ENCODE measurements at regions not wholly inside any gene's neighbourhood (a gene's known extent, or its start where the extent isn't known, plus 50 kb on each side); places are given as distances from the start of the nearest gene placed in this dataset.

- H3K27ac ChIP-seq (ENCODE audit: low read depth) = no peak overlapping the region
- H3K27me3 Mint-ChIP-seq (ENCODE audit: insufficient read depth, low read depth, poor library complexity) = no peaks in the 10 kb centered on the region
- H3K27ac Mint-ChIP-seq = no peak overlapping the region
- H2AFZ ChIP-seq = no peak overlapping the region; the same call in 1 of the 2 replicates
- no peak overlapping the region for H3K4me3 ChIP-seq
- H3K27me3 ChIP-seq (ENCODE audit: insufficient read depth) = no peaks in the 10 kb centered on the region
- no peaks in the 10 kb centered on the region for H3F3A ChIP-seq (replicated peaks; ENCODE audit: low read depth)
- no peaks in the 10 kb centered on the region for H3K9me2 ChIP-seq (ENCODE audit: insufficient read depth)
- H3K4me3 Mint-ChIP-seq = no peak overlapping the region
- H3K4me1 Mint-ChIP-seq = no peaks in the 10 kb centered on the region
- DNase-seq (ENCODE audit: low spot score) (no peak), ATAC-seq (no peak)
- H3K79me2 ChIP-seq (replicated peaks; ENCODE audit: insufficient read depth) = no peaks in the 10 kb centered on the region
- no peaks in the 10 kb centered on the region for H4K20me1 ChIP-seq (replicated peaks; ENCODE audit: insufficient read depth)
- no peaks in the 10 kb centered on the region for H3K36me3 ChIP-seq (ENCODE audit: insufficient read depth)
- H3K9me3 Mint-ChIP-seq = no peaks in the 10 kb centered on the region; the same call in 2 of the 3 replicates
- H3K36me3 Mint-ChIP-seq (ENCODE audit: low read depth) = no peaks in the 10 kb centered on the region
- H3K4me2 ChIP-seq = no peak overlapping the region
- no peaks in the 10 kb centered on the region for H3K4me1 ChIP-seq (ENCODE audit: insufficient read depth)
- no peak for TF ChIP-seq JUNB (IDR thresholded peaks at IDR 0.05; ENCODE audit: unreplicated experiment)
- TF ChIP-seq, protein P1, sequence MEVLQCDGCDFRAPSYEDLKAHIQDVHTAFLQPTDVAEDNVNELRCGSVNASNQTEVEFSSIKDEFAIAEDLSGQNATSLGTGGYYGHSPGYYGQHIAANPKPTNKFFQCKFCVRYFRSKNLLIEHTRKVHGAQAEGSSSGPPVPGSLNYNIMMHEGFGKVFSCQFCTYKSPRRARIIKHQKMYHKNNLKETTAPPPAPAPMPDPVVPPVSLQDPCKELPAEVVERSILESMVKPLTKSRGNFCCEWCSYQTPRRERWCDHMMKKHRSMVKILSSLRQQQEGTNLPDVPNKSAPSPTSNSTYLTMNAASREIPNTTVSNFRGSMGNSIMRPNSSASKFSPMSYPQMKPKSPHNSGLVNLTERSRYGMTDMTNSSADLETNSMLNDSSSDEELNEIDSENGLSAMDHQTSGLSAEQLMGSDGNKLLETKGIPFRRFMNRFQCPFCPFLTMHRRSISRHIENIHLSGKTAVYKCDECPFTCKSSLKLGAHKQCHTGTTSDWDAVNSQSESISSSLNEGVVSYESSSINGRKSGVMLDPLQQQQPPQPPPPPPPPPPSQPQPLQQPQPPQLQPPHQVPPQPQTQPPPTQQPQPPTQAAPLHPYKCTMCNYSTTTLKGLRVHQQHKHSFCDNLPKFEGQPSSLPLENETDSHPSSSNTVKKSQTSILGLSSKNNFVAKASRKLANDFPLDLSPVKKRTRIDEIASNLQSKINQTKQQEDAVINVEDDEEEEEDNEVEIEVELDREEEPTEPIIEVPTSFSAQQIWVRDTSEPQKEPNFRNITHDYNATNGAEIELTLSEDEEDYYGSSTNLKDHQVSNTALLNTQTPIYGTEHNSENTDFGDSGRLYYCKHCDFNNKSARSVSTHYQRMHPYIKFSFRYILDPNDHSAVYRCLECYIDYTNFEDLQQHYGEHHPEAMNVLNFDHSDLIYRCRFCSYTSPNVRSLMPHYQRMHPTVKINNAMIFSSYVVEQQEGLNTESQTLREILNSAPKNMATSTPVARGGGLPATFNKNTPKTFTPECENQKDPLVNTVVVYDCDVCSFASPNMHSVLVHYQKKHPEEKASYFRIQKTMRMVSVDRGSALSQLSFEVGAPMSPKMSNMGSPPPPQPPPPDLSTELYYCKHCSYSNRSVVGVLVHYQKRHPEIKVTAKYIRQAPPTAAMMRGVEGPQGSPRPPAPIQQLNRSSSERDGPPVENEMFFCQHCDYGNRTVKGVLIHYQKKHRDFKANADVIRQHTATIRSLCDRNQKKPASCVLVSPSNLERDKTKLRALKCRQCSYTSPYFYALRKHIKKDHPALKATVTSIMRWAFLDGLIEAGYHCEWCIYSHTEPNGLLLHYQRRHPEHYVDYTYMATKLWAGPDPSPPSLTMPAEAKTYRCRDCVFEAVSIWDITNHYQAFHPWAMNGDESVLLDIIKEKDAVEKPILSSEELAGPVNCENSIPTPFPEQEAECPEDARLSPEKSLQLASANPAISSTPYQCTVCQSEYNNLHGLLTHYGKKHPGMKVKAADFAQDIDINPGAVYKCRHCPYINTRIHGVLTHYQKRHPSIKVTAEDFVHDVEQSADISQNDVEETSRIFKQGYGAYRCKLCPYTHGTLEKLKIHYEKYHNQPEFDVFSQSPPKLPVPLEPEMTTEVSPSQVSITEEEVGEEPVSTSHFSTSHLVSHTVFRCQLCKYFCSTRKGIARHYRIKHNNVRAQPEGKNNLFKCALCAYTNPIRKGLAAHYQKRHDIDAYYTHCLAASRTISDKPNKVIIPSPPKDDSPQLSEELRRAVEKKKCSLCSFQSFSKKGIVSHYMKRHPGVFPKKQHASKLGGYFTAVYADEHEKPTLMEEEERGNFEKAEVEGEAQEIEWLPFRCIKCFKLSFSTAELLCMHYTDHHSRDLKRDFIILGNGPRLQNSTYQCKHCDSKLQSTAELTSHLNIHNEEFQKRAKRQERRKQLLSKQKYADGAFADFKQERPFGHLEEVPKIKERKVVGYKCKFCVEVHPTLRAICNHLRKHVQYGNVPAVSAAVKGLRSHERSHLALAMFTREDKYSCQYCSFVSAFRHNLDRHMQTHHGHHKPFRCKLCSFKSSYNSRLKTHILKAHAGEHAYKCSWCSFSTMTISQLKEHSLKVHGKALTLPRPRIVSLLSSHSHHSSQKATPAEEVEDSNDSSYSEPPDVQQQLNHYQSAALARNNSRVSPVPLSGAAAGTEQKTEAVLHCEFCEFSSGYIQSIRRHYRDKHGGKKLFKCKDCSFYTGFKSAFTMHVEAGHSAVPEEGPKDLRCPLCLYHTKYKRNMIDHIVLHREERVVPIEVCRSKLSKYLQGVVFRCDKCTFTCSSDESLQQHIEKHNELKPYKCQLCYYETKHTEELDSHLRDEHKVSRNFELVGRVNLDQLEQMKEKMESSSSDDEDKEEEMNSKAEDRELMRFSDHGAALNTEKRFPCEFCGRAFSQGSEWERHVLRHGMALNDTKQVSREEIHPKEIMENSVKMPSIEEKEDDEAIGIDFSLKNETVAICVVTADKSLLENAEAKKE (CRISPR knock-in tag; IDR thresholded peaks at IDR 0.05) = no peak
- TF ChIP-seq CREB1 (CRISPR knock-in tag; IDR thresholded peaks at IDR 0.05; ENCODE audit: low read depth) = no peak
- TF ChIP-seq, protein P2, sequence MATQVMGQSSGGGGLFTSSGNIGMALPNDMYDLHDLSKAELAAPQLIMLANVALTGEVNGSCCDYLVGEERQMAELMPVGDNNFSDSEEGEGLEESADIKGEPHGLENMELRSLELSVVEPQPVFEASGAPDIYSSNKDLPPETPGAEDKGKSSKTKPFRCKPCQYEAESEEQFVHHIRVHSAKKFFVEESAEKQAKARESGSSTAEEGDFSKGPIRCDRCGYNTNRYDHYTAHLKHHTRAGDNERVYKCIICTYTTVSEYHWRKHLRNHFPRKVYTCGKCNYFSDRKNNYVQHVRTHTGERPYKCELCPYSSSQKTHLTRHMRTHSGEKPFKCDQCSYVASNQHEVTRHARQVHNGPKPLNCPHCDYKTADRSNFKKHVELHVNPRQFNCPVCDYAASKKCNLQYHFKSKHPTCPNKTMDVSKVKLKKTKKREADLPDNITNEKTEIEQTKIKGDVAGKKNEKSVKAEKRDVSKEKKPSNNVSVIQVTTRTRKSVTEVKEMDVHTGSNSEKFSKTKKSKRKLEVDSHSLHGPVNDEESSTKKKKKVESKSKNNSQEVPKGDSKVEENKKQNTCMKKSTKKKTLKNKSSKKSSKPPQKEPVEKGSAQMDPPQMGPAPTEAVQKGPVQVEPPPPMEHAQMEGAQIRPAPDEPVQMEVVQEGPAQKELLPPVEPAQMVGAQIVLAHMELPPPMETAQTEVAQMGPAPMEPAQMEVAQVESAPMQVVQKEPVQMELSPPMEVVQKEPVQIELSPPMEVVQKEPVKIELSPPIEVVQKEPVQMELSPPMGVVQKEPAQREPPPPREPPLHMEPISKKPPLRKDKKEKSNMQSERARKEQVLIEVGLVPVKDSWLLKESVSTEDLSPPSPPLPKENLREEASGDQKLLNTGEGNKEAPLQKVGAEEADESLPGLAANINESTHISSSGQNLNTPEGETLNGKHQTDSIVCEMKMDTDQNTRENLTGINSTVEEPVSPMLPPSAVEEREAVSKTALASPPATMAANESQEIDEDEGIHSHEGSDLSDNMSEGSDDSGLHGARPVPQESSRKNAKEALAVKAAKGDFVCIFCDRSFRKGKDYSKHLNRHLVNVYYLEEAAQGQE (IDR thresholded peaks at IDR 0.05; ENCODE audit: unreplicated experiment) = no peak
- TF ChIP-seq, protein P3, sequence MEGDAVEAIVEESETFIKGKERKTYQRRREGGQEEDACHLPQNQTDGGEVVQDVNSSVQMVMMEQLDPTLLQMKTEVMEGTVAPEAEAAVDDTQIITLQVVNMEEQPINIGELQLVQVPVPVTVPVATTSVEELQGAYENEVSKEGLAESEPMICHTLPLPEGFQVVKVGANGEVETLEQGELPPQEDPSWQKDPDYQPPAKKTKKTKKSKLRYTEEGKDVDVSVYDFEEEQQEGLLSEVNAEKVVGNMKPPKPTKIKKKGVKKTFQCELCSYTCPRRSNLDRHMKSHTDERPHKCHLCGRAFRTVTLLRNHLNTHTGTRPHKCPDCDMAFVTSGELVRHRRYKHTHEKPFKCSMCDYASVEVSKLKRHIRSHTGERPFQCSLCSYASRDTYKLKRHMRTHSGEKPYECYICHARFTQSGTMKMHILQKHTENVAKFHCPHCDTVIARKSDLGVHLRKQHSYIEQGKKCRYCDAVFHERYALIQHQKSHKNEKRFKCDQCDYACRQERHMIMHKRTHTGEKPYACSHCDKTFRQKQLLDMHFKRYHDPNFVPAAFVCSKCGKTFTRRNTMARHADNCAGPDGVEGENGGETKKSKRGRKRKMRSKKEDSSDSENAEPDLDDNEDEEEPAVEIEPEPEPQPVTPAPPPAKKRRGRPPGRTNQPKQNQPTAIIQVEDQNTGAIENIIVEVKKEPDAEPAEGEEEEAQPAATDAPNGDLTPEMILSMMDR (conservative IDR thresholded peaks at IDR 0.05; ENCODE audit: low read depth in 2 of 2) = no peak
- no peak for TF ChIP-seq EZH2phosphoT487 (IDR thresholded peaks at IDR 0.05; ENCODE audit: unreplicated experiment)
- no peak for TF ChIP-seq EZH2 (IDR thresholded peaks at IDR 0.05; ENCODE audit: low read depth, unreplicated experiment)
- TF ChIP-seq ZNF114 (CRISPR knock-in tag; IDR thresholded peaks at IDR 0.05) = no peak
- TF ChIP-seq NANOG (IDR thresholded peaks at IDR 0.05; ENCODE audit: borderline replicate concordance) = no peak
- TF ChIP-seq STAT1 (IDR thresholded peaks at IDR 0.05; ENCODE audit: unreplicated experiment) = no peak
- no peak for TF ChIP-seq POLR2AphosphoS5 (IDR thresholded peaks at IDR 0.05; ENCODE audit: low read depth)
- TF ChIP-seq ZNF331 (CRISPR knock-in tag; IDR thresholded peaks at IDR 0.05; ENCODE audit: low read depth) = no peak
- no peak for TF ChIP-seq ETS1 (IDR thresholded peaks at IDR 0.05)
Observed at GRCh38 chr1:240667351-240667750, 55.4 kb upstream of the GREM2 start.
